HG02884 (cell line): ENCODE measurements at regions not wholly inside any gene's neighbourhood (a gene's known extent, or its start where the extent isn't known, plus 50 kb on each side); places are given as distances from the start of the nearest gene placed in this dataset.
"Not testable (repeated sequence)": the region's sequence is repeated elsewhere in the genome, so short reads cannot be mapped to it uniquely, and the experiment has no call there.

Experiments
- ATAC-seq: cut with Tn5 transposase; IDR thresholded peaks from one replicate; pipeline ENCODE4 v1.9.1; 2021; ENCODE audit warnings: mild to moderate bottlenecking, moderate library complexity; ENCODE audit not compliant: unreplicated experiment

GRCh38 chr15:20019758-20020157, 521.8 kb downstream of the GOLGA6L6 start:
- ATAC-seq: not testable (repeated sequence)

- ATAC-seq: not testable (repeated sequence)
These were observed 524.0 kb downstream of the GOLGA6L6 start for GRCh38 chr15:20017581-20017980.

GRCh38 chr15:20016941-20017340, 524.7 kb downstream of the GOLGA6L6 start:
- not testable (repeated sequence) for ATAC-seq

GRCh38 chr15:20012837-20013236, 528.8 kb downstream of the GOLGA6L6 start:
- ATAC-seq: not testable (repeated sequence)

GRCh38 chr15:20010759-20011158, 530.8 kb downstream of the GOLGA6L6 start:
- ATAC-seq: not testable (repeated sequence)

- ATAC-seq: not testable (repeated sequence)
These were observed 532.0 kb downstream of the GOLGA6L6 start for GRCh38 chr15:20009619-20010018.

- ATAC-seq: not testable (repeated sequence)
These were observed 534.3 kb downstream of the GOLGA6L6 start for GRCh38 chr15:20007338-20007737.

GRCh38 chr15:20003471-20003870, 538.1 kb downstream of the GOLGA6L6 start:
- ATAC-seq: not testable (repeated sequence)

GRCh38 chr15:20002560-20002959, 539.0 kb downstream of the GOLGA6L6 start:
- ATAC-seq: not testable (repeated sequence)

GRCh38 chr15:19996574-19997194, 544.9 kb downstream of the GOLGA6L6 start:
- not testable (repeated sequence) for ATAC-seq

GRCh38 chr15:19995296-19995695, 546.3 kb downstream of the GOLGA6L6 start:
- ATAC-seq: not testable (repeated sequence)

GRCh38 chr15:19992428-19992827, 549.2 kb downstream of the GOLGA6L6 start:
- ATAC-seq: no peak

GRCh38 chr15:19988094-19988660, 553.4 kb downstream of the GOLGA6L6 start:
- no peak for ATAC-seq

- no peak for ATAC-seq
These were observed 554.1 kb downstream of the GOLGA6L6 start for GRCh38 chr15:19987389-19988048.

GRCh38 chr15:19984101-19984500, 557.5 kb downstream of the GOLGA6L6 start:
- ATAC-seq: no peak

- no peak for ATAC-seq
These were observed 566.6 kb downstream of the GOLGA6L6 start for GRCh38 chr15:19974998-19975397.

GRCh38 chr15:19973718-19974117, 567.9 kb downstream of the GOLGA6L6 start:
- ATAC-seq: no peak

- ATAC-seq: not testable (repeated sequence)
These were observed 569.0 kb downstream of the GOLGA6L6 start for GRCh38 chr15:19972582-19972981.

- ATAC-seq: not testable (repeated sequence)
These were observed 576.0 kb downstream of the GOLGA6L6 start for GRCh38 chr15:19965574-19965973.

- not testable (repeated sequence) for ATAC-seq
These were observed 577.1 kb downstream of the GOLGA6L6 start for GRCh38 chr15:19964480-19964879.

- ATAC-seq: no peak
These were observed 585.3 kb downstream of the GOLGA6L6 start for GRCh38 chr15:19956124-19956796.
